Mammary epithelial cell (primary cell): ENCODE measurements at regions not wholly inside any gene's neighbourhood (a gene's known extent, or its start where the extent isn't known, plus 50 kb on each side); places are given as distances from the start of the nearest gene placed in this dataset.

Experiments used
- CTCF ChIP-seq, 2 donors: IDR thresholded peaks in 1 of 2; conservative IDR thresholded peaks in 1 of 2; 2 replicates each; pipeline ENCODE4 v1.5.1; 2011 to 2012; ENCODE audit warnings: inconsistent platforms in 2 of 2, low read length in 2 of 2, mild to moderate bottlenecking in 2 of 2, control low read depth in 1 of 2, low read depth in 1 of 2; ENCODE audit not compliant: insufficient read depth in 1 of 2; ENCODE audit errors: extremely low read depth in 1 of 2
- EZH2 ChIP-seq: IDR thresholded peaks from 2 replicates; pipeline ENCODE4 v1.6.1; 2012; ENCODE audit warnings: low read length, inconsistent platforms, borderline replicate concordance

- no peak for TF ChIP-seq CTCF (conservative IDR thresholded peaks at IDR 0.05 in 1 of 2, IDR thresholded peaks at IDR 0.05 in 1 of 2; ENCODE audit: extremely low read depth in 1 of 2, insufficient read depth in 1 of 2, low read depth in 1 of 2, low read length in 2 of 2)
- no peak for TF ChIP-seq EZH2
Measured at GRCh38 chr9:96045811-96046210, 170.3 kb downstream of the ERCC6L2 start.
